Breast epithelium (tissue), 3 donors: ENCODE measurements at regions not wholly inside any gene's neighbourhood (a gene's known extent, or its start where the extent isn't known, plus 50 kb on each side); places are given as distances from the start of the nearest gene placed in this dataset.

ENCODE experiments used
- CTCF ChIP-seq, 3 donors: fragments of 450-650 bp; IDR thresholded peaks; one replicate each; pipeline ENCODE4 v1.5.1; 2016 to 2017; ENCODE audit warnings: antibody characterized with exemption in 3 of 3, mild to moderate bottlenecking in 3 of 3, moderate library complexity in 3 of 3
- POLR2AphosphoS5 ChIP-seq, 3 donors: sonication (generic); formaldehyde crosslinking; IDR thresholded peaks; one replicate each; pipeline ENCODE4 v1.6.1; 2017; ENCODE audit warnings: antibody characterized with exemption in 3 of 3

- TF ChIP-seq POLR2AphosphoS5 (IDR thresholded peaks at IDR 0.05) (no peak), CTCF (IDR thresholded peaks at IDR 0.05) (no peak)
Measured at GRCh38 chr7:32178677-32179366, 108.6 kb upstream of the PDE1C start.
